OCI-LY1 (cell line): ENCODE measurements at regions not wholly inside any gene's neighbourhood (a gene's known extent, or its start where the extent isn't known, plus 50 kb on each side); places are given as distances from the start of the nearest gene placed in this dataset.
A peak's percentile ranks its signal among the peaks of the same experiment; 100 is the strongest.

ENCODE experiments used
- H2AFZ ChIP-seq: fragments of 200-600 bp; sonication (generic), shearing (Covaris generic); 2 replicates; pipeline ENCODE4 v1.6.0; 2014; ENCODE audit warnings: antibody characterized with exemption, mild to moderate bottlenecking, low read length
- H3F3A ChIP-seq: fragments of 200-600 bp; sonication (generic), shearing (Covaris generic); 2 replicates; pipeline ENCODE4 v1.6.0; 2014; ENCODE audit warnings: mild to moderate bottlenecking, antibody characterized with exemption, low read length, moderate library complexity; ENCODE audit not compliant: insufficient read depth
- H3K27ac ChIP-seq: fragments of 200-600 bp; sonication (generic); 2 replicates; pipeline ENCODE4 v1.5.1; 2014; ENCODE audit warnings: low read length, mixed run types, mild to moderate bottlenecking, low read depth; ENCODE audit not compliant: poor library complexity, severe bottlenecking
- H3K27me3 ChIP-seq: fragments of 200-600 bp; sonication (generic); 2 replicates; pipeline ENCODE4 v1.6.0; 2014; ENCODE audit warnings: antibody characterized with exemption, mild to moderate bottlenecking, low read length, moderate library complexity; ENCODE audit not compliant: insufficient read depth
- H3K36me3 ChIP-seq: fragments of 200-600 bp; sonication (generic); 2 replicates; pipeline ENCODE4 v1.6.1; 2014; ENCODE audit warnings: mild to moderate bottlenecking, antibody characterized with exemption, low read length, moderate library complexity, mixed read lengths; ENCODE audit not compliant: insufficient read depth
- H3K4me1 ChIP-seq: fragments of 200-600 bp; sonication (generic); 2 replicates; pipeline ENCODE4 v1.5.1; 2014; ENCODE audit warnings: mild to moderate bottlenecking, low read length, moderate library complexity; ENCODE audit not compliant: insufficient read depth, severe bottlenecking
- H3K4me2 ChIP-seq: fragments of 200-600 bp; sonication (generic), shearing (Covaris generic); 2 replicates; pipeline ENCODE4 v1.6.1; 2014; ENCODE audit warnings: low read length
- H3K4me3 ChIP-seq: fragments of 200-600 bp; sonication (generic); 2 replicates; pipeline ENCODE4 v1.5.1; 2014; ENCODE audit warnings: low read length, low read depth, mild to moderate bottlenecking, mixed read lengths; ENCODE audit not compliant: poor library complexity, severe bottlenecking
- H3K79me2 ChIP-seq: fragments of 200-600 bp; shearing (Covaris generic); 2 replicates; pipeline ENCODE4 v1.6.1; 2016; ENCODE audit warnings: mixed run types, low read length, mixed read lengths; ENCODE audit not compliant: insufficient read depth
- H3K9ac ChIP-seq: fragments of 200-600 bp; sonication (generic), shearing (Covaris generic); 2 replicates; pipeline ENCODE4 v1.6.1; 2014; ENCODE audit warnings: mild to moderate bottlenecking, low read length, mixed read lengths
- H3K9me2 ChIP-seq: fragments of 200-600 bp; sonication (generic), shearing (Covaris generic); 2 replicates; pipeline ENCODE4 v1.6.1; 2014; ENCODE audit warnings: low read depth, mild to moderate bottlenecking, low read length, mixed read lengths
- H3K9me3 ChIP-seq: fragments of 200-600 bp; shearing (Covaris generic); 2 replicates; pipeline ENCODE4 v1.6.1; 2014; ENCODE audit warnings: low read length, mixed read lengths
- H4K20me1 ChIP-seq: fragments of 200-600 bp; sonication (generic), shearing (Covaris generic); 2 replicates; pipeline ENCODE4 v1.6.0; 2016; ENCODE audit warnings: mild to moderate bottlenecking, low read length; ENCODE audit not compliant: insufficient read depth
- EZH2 ChIP-seq: fragments of 200-600 bp; sonication (generic), shearing (Covaris generic); IDR thresholded peaks from 2 replicates; pipeline ENCODE4 v1.8.0; 2017; ENCODE audit warnings: borderline replicate concordance, mixed run types, mild to moderate bottlenecking, antibody characterized with exemption, low read length, moderate library complexity, mixed read lengths
- TF ChIP-seq, protein P1 (sequence below): fragments of 200-600 bp; sonication (generic), shearing (Covaris generic); IDR thresholded peaks from 2 replicates; pipeline ENCODE4 v1.5.1; 2017; ENCODE audit warnings: mild to moderate bottlenecking, antibody characterized with exemption, low read length, moderate library complexity, mixed read lengths

- no peaks in the 10 kb centered on the region for H3K79me2 ChIP-seq
- no peaks in the 10 kb centered on the region for H3K9me2 ChIP-seq
- H3K4me2 ChIP-seq: no peak overlapping the region
- TF ChIP-seq, protein P1, sequence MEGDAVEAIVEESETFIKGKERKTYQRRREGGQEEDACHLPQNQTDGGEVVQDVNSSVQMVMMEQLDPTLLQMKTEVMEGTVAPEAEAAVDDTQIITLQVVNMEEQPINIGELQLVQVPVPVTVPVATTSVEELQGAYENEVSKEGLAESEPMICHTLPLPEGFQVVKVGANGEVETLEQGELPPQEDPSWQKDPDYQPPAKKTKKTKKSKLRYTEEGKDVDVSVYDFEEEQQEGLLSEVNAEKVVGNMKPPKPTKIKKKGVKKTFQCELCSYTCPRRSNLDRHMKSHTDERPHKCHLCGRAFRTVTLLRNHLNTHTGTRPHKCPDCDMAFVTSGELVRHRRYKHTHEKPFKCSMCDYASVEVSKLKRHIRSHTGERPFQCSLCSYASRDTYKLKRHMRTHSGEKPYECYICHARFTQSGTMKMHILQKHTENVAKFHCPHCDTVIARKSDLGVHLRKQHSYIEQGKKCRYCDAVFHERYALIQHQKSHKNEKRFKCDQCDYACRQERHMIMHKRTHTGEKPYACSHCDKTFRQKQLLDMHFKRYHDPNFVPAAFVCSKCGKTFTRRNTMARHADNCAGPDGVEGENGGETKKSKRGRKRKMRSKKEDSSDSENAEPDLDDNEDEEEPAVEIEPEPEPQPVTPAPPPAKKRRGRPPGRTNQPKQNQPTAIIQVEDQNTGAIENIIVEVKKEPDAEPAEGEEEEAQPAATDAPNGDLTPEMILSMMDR: no peak
- TF ChIP-seq EZH2: no peak
- H2AFZ ChIP-seq: no peak overlapping the region
- H3K4me1 ChIP-seq: no peaks in the 10 kb centered on the region
- no peaks in the 10 kb centered on the region for H3K27me3 ChIP-seq
- H3F3A ChIP-seq: no peaks in the 10 kb centered on the region
- H3K27ac ChIP-seq: no peak overlapping the region
- peaks cover 22% of the 10 kb centered on the region for H3K9me3 ChIP-seq
- no peak overlapping the region for H3K4me3 ChIP-seq
- no peaks in the 10 kb centered on the region for H4K20me1 ChIP-seq
- no peak overlapping the region for H3K9ac ChIP-seq
- H3K36me3 ChIP-seq: no peaks in the 10 kb centered on the region
Measured at GRCh38 chr5:56616454-56617160, 198.7 kb upstream of the MAP3K1 start.

DNA sequence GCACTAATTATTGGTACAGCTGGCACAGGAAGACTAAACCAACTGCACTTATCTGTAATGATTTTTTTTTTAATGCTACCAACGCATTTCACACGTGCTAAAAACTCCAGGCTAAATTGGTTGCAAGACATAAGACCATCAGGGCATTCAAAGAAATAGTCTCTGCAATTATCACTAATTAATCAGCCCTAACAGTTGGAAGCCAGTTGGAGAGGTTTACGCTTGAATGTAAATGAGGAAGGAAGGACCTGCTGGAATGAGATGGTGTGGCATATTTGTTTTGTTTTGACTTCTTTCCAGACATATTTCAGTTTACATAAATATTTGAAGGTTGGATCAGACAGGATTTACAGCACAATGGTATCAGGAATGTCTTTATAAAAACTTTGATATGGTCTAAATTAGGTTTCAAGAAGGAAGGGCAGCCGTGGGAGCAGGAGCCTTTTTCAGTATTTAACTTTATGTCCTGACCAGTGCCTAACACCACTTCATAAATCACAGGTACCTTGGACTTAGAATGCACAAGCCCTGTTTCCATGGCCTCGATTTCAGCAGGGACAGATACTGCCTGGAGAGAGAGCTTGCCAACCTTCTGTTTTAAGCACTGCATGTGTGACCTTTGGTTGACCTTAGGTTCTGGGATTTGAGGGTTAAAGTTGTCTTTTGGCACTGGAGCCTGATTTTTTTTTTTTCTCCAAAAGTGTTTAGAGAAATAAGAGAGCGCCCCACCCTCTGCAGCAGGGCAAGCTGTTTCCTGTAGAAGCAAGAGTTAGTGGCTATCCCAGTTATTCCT, 199.8 kb upstream of the MAP3K1 start:
- Histone ChIP-seq H4K20me1 (no peaks in the 10 kb centered on the region), H3K79me2 (no peaks in the 10 kb centered on the region), H3K4me2 (no peak overlapping the region), H2AFZ (0 out of 2 replicates have a peak overlapping the region, but pooled peaks have one; percentile 33), H3F3A (no peaks in the 10 kb centered on the region), H3K4me1 (no peaks in the 10 kb centered on the region), H3K27me3 (no peaks in the 10 kb centered on the region), H3K36me3 (no peaks in the 10 kb centered on the region), H3K9me2 (no peaks in the 10 kb centered on the region), H3K9ac (no peak overlapping the region), H3K9me3 (peaks cover 27% of the 10 kb centered on the region), H3K27ac (no peak overlapping the region), H3K4me3 (no peak overlapping the region)
- TF ChIP-seq, protein P1: no peak
- no peak for TF ChIP-seq EZH2

- H3K9me2 ChIP-seq: no peaks in the 10 kb centered on the region
- no peaks in the 10 kb centered on the region for H3K79me2 ChIP-seq
- H3K27me3 ChIP-seq: no peaks in the 10 kb centered on the region
- no peaks in the 10 kb centered on the region for H4K20me1 ChIP-seq
- no peak overlapping the region for H2AFZ ChIP-seq
- peaks cover 14% of the 10 kb centered on the region for H3K4me1 ChIP-seq
- TF ChIP-seq, protein P1: no peak
- no peak for TF ChIP-seq EZH2
- no peak overlapping the region for H3K27ac ChIP-seq
- H3K4me2 ChIP-seq: no peak overlapping the region
- no peak overlapping the region for H3K9ac ChIP-seq
- no peaks in the 10 kb centered on the region for H3K36me3 ChIP-seq
- peaks cover 15% of the 10 kb centered on the region for H3K9me3 ChIP-seq
- H3F3A ChIP-seq: no peaks in the 10 kb centered on the region
- no peak overlapping the region for H3K4me3 ChIP-seq
Measured at GRCh38 chr5:56612759-56613158, 202.6 kb upstream of the MAP3K1 start.
